Stimulated activated CD4-positive, alpha-beta T cell treated with anti-CD3 and anti-CD28 coated beads, TNF-alpha, amount 100 ng/mL, for 4 hours (primary cell): ENCODE measurements at regions not wholly inside any gene's neighbourhood (a gene's known extent, or its start where the extent isn't known, plus 50 kb on each side); places are given as distances from the start of the nearest gene placed in this dataset.

Experiments
- DNase-seq, 3 experiments: peaks; one replicate each; pipeline ENCODE4 v3.0.0-alpha.2; 2020; ENCODE audit warnings: low read depth in 3 of 3

DNA sequence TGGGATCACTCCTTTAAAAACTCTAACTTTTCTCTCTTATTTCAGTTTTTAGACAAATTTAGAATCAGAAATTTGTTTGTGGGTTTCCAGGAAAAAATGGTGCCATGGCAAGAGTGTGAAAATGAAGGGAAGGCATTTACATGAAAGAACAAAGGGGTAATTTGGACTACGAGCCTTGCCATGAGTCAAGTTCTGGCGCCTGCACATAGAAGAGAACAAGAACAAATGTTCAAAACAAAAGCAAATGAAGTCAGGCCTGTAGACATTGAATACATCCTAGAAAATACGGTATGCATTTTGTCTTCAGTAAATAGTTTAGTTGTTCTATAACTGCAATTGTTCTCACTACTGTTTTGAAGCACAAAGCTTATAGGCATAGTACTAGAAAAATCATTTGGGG, 1390.5 kb downstream of the EFNB2 start:
- DNase-seq: no peak

GRCh38 chr13:105144020-105144419, 1391.4 kb downstream of the EFNB2 start:
- DNase-seq: no peak

- DNase-seq: no peak
These were observed 1392.9 kb downstream of the EFNB2 start for GRCh38 chr13:105142556-105142955.

GRCh38 chr13:105139380-105140285, 1395.8 kb downstream of the EFNB2 start:
- peak; percentile 11 to 41 (median 27) for DNase-seq

DNA sequence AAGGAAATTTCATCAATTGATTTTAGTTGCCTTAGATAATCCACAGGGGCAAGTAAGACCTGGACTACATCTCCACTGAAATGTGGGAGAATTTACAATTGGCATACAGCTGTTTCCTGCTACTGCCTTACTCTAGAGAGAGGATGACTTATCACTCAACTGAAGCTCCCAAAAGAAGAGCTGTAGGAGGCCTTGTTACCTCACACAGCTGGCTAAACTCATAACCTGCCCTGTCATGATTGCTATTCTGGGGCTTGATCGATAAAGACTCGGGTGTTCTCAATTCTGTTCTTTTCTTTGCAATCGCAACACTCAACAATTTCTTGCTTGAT, 1396.4 kb downstream of the EFNB2 start:
- no peak for DNase-seq

DNA sequence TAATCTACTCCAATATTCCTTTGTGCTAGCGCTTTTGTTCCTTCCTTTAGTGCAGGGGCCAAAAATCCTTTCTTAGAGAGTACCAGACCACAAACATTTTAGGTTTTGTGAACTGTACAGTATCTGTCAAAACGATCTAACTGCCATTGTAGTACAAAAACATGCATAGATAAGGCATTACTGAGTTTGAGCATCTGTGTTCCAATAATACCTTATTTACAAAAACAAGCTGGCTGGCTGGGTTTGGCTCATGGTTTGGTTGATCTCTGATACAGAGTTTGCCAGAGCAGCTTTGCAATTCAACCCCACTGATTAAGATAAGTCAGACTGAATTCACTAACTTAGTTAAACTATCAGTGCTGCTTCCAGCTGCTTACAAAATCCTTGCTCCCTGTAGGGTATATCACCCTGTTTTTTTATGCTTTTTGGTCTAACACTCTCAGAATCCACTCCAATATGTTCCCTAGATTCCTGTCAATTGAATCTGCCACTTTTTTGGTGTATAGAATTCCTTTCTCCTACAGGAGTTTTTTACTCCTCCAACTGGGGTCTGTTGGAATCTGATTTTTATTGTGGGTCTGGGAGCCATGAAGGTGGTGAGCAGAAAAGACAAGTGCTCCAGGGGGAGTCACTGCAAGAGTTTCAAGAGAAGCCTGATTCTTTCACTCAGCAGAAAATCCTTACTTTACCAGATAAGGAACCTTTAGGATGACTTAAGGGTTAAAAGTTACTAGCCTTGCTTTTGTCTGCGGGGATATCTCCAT, 1399.4 kb downstream of the EFNB2 start:
- DNase-seq: no peak

DNA sequence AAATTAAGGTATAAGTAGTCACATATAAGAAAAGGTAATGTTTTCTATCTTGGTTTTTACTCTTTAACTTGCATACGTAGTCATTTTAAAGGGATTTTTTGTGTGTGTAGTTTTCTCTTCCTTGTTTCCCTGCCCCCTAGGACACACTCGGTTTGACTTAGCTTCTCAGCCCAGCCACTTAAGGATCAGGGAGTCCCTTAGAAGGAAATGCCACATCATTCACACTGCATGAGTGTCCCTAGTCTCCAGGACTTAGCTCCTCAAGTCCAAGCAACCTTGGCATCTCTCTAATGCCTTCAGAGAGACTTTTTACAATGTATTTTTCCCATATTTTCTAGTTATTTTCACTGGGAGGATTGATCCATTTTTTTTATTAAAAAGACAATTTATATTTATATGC, 1407.7 kb downstream of the EFNB2 start:
- DNase-seq: no peak

GRCh38 chr13:105121221-105121620, 1414.2 kb downstream of the EFNB2 start:
- DNase-seq: no peak

- no peak for DNase-seq
These were observed 1417.0 kb downstream of the EFNB2 start for GRCh38 chr13:105118426-105118985.

DNA sequence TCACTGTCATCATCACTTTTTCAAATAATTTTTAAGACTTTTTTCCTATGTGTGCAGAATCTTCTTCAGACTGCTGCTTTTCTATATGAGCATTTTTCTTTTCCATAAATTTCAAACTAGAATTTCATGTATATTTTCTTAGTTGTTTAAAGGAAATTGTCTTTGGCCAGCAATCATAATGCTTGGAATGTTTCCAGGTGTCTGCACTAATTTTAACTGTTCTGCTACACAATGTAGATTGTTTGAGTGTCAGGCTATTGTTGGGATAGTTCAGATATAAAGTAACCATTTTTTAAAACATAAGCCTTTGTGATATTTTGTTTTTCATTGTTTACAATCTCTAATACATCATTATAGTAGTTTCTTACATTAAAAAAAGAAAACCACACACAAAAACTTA, 1418.5 kb downstream of the EFNB2 start:
- DNase-seq: no peak

GRCh38 chr13:105112561-105112960, 1422.9 kb downstream of the EFNB2 start:
- no peak for DNase-seq

GRCh38 chr13:105107781-105108180, 1427.7 kb downstream of the EFNB2 start:
- no peak for DNase-seq

DNA sequence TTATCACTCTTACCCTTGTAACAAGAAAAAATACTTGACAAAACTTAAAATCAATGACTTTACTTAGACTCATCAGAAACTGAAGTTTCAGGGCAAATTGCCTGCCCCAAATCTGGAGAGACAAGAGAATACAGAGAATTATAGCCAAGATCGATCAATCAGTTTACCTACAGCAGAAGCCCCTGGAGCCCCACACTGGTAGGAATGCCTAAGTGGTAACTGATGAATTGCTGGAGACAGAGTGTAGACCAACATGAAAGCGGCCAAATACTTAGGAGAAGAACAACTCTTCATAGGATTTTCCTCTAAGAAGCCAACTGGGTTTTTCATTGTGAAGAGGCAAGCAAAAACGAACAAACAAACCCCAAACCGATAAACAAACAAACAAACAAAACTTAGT, 1430.0 kb downstream of the EFNB2 start:
- no peak for DNase-seq

DNA sequence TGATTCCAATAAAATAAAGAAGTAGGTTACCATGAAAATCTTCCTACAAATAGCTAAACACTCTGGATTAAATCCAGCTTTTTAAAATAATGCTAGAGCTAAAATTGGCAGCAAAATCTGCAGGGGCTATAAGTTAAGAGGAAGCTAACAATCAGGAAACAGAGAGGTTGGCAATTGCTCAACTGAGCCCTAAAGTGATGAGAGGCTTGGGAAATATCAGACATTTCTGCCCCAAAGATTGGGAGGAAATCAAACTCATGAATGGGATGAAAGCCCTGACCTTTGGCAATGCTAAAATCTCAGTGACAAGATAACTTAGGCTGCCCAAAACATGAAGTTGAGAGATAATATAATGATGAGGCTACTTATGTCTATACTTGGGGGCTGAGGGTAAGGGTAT, 1437.9 kb downstream of the EFNB2 start:
- no peak for DNase-seq

DNA sequence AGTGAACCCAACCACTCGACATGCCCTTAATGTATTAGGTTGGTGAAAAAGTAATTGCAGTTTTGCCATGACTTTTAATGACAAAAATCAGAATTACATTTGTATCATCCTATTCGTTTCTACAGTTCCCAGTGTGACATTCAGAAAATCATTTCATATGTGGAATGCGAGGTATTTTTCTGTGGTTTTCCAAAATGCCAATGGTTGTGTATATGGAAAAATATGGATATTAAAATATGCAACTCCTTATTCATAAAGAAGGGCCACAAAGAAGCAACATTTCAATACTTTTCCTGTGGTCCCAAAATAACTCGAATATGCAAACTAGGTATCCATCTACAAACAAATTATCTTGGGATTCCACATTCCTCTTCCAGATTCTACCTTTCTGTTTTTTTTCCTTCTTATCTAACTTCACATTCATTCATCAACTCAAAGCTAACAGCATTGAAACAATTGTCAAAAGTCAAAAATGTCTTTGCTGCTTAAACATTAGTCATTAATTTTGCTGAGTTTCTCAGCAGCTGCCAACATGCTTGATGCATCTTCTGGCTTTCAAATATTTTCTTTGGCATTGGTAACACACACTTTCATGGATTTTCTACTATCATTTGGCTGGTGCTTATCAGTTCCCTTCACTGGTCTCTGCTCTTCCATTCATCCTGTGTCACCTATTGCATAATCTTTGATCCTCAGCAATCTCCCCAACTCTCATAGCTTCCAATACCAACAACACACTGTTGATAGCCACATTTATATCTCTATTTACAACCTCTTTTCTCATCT, 1445.4 kb downstream of the EFNB2 start:
- no peak for DNase-seq

- no peak for DNase-seq
These were observed 1447.5 kb downstream of the EFNB2 start for GRCh38 chr13:105087945-105088344.

- DNase-seq: no peak
These were observed 1450.5 kb downstream of the EFNB2 start for GRCh38 chr13:105084931-105085330.

DNA sequence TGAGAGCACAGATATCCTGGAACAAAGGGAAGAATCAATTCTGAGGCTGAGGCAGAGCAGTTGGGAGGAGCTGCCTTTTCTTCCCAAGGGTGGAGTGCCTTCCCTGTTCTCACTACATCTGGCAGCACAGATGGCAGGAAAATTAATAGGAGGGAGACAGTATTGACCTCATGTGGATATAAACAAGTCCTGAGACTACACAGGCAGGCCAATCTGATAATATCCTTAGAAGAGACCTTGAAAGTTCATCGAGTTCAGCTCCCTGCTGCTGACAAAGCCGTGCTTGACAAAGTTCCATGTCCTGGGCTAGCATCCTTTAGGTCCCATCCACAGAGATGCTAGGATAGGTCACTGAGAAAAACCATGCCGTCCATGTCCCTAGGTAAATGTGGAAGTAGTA, 1451.5 kb downstream of the EFNB2 start:
- DNase-seq: no peak

DNA sequence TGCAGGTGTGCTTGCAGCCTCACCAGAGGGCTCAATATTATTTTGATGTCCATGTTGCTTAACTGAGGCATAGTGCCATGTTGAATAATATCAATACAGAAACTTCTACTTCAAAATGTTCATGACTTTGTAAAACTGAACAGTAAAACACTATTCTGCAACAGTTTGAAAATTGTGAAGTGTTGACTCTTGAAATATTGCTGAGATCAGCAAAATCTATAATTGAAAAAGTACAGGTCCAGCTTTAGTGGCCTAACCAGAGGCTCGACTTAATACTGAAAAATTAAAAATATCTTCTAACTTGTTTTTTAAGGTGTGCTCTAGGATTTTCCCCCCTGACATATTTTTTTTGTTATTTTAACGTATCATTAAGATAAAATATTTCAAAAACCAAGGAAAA, 1460.7 kb downstream of the EFNB2 start:
- no peak for DNase-seq

- DNase-seq: no peak
These were observed 1462.4 kb downstream of the EFNB2 start for GRCh38 chr13:105073041-105073440.

GRCh38 chr13:105070452-105070851, 1465.0 kb downstream of the EFNB2 start:
- no peak for DNase-seq

DNA sequence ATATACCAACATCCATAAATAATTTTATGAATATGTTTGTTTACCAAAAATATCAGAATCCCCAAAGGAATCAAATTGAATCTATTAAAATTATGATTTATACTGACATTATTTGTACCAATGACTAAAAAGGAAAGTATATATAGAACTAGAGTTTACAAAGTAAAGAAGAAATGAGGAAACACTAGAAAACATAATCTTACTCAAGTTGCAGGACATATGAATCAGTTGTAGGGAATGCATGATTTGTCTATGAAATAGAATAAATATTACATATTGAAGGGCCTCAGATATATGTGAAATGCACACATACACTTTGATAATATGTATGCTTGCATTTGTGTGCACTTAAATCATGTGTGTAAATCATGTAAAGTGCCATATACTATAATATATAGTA, 1466.4 kb downstream of the EFNB2 start:
- DNase-seq: no peak
